ENCODE measurements at regions not wholly inside any gene's neighbourhood (a gene's known extent, or its start where the extent isn't known, plus 50 kb on each side); places are given as distances from the start of the nearest gene placed in this dataset.
A peak's percentile ranks its signal among the peaks of the same experiment; 100 is the strongest.

GRCh38 chr6:80623066-80623815, 516.8 kb downstream of the BCKDHB start:
- H3K27me3 ChIP-seq (ENCODE audit: control insufficient read depth in 3 of 3, insufficient read depth in 3 of 3, low read length in 2 of 3) = no peaks in the 10 kb centered on the region
- DNase-seq = no peak
- no peak for ATAC-seq (ENCODE audit: insufficient read depth, low FRiP score)
- no peak overlapping the region for H3K9ac ChIP-seq (ENCODE audit: insufficient read depth in 1 of 2, low read length in 2 of 2)
- H3K4me1 ChIP-seq (ENCODE audit: control insufficient read depth in 5 of 5, insufficient read depth in 5 of 5, low read length in 5 of 5) = peaks cover 0 to 4% (median 3%) of the 10 kb centered on the region in 5 donors
- no peak overlapping the region for H3K27ac ChIP-seq (ENCODE audit: low read depth in 1 of 2, low read length in 1 of 2)
- no peaks in the 10 kb centered on the region for H3K36me3 ChIP-seq (ENCODE audit: control insufficient read depth in 4 of 4, insufficient read depth in 4 of 4, low read length in 4 of 4)
- no peak for TF ChIP-seq CTCF (IDR thresholded peaks at IDR 0.05; ENCODE audit: control extremely low read depth, extremely low read depth)
- H3K4me3 ChIP-seq = no peak overlapping the region
- peaks cover 0 to 2% (median 0%) of the 10 kb centered on the region in 4 donors for H3K9me3 ChIP-seq (ENCODE audit: control insufficient read depth in 4 of 4, insufficient read depth in 3 of 4, low read length in 3 of 4)

GRCh38 chr6:80622641-80623040, 516.2 kb downstream of the BCKDHB start:
- Histone ChIP-seq H3K9me3 (ENCODE audit: control insufficient read depth in 4 of 4, insufficient read depth in 3 of 4, low read length in 3 of 4) (peaks cover 0 to 2% (median 0%) of the 10 kb centered on the region in 4 donors), H3K36me3 (ENCODE audit: control insufficient read depth in 4 of 4, insufficient read depth in 4 of 4, low read length in 4 of 4) (no peaks in the 10 kb centered on the region), H3K9ac (ENCODE audit: insufficient read depth in 1 of 2, low read length in 2 of 2) (no peak overlapping the region), H3K4me1 (ENCODE audit: control insufficient read depth in 5 of 5, insufficient read depth in 5 of 5, low read length in 5 of 5) (peaks cover 0 to 4% (median 3%) of the 10 kb centered on the region in 5 donors), H3K4me3 (no peak overlapping the region), H3K27me3 (ENCODE audit: control insufficient read depth in 3 of 3, insufficient read depth in 3 of 3, low read length in 2 of 3) (no peaks in the 10 kb centered on the region), H3K27ac (ENCODE audit: low read depth in 1 of 2, low read length in 1 of 2) (no peak overlapping the region)
- DNase-seq = no peak
- TF ChIP-seq CTCF (IDR thresholded peaks at IDR 0.05; ENCODE audit: control extremely low read depth, extremely low read depth) = no peak
- ATAC-seq (ENCODE audit: insufficient read depth, low FRiP score) = no peak
- 61 to 67% methylated on average over 1 of the region's 1 CpG for WGBS, 2 donors

DNA sequence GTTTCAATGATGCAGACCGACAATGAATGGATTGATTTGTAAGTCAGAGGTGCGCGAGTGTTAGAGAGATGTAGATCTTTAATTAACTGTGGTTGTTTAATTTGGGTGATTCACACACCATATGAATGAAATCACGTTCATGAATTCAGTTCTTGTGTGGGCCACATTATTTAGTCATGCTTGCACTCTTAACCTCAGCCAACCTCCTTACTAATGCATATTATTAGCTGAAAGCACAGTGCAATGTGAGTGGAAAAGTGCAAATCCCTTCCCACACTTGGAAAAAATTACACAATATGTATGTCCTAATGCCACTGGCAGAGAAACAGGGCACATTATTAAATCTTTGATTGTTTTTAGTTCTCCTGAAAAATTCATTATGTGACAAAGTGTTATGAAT, 512.5 kb downstream of the BCKDHB start:
- no peak for TF ChIP-seq CTCF (IDR thresholded peaks at IDR 0.05; ENCODE audit: control extremely low read depth, extremely low read depth)
- Histone ChIP-seq H3K4me1 (ENCODE audit: control insufficient read depth in 5 of 5, insufficient read depth in 5 of 5, low read length in 5 of 5) (peaks cover 0 to 4% (median 3%) of the 10 kb centered on the region in 5 donors), H3K9ac (ENCODE audit: insufficient read depth in 1 of 2, low read length in 2 of 2) (no peak overlapping the region), H3K27ac (ENCODE audit: low read depth in 1 of 2, low read length in 1 of 2) (no peak overlapping the region), H3K9me3 (ENCODE audit: control insufficient read depth in 4 of 4, insufficient read depth in 3 of 4, low read length in 3 of 4) (no peaks in the 10 kb centered on the region), H3K4me3 (no peak overlapping the region), H3K36me3 (ENCODE audit: control insufficient read depth in 4 of 4, insufficient read depth in 4 of 4, low read length in 4 of 4) (no peaks in the 10 kb centered on the region), H3K27me3 (ENCODE audit: control insufficient read depth in 3 of 3, insufficient read depth in 3 of 3, low read length in 2 of 3) (no peaks in the 10 kb centered on the region)
- 77 to 84% methylated on average over 4 of the region's 4 CpGs for WGBS, 2 donors
- ATAC-seq (ENCODE audit: insufficient read depth, low FRiP score) = no peak
- peak in 2 of 3 donors; percentile 38 to 63 for DNase-seq

DNA sequence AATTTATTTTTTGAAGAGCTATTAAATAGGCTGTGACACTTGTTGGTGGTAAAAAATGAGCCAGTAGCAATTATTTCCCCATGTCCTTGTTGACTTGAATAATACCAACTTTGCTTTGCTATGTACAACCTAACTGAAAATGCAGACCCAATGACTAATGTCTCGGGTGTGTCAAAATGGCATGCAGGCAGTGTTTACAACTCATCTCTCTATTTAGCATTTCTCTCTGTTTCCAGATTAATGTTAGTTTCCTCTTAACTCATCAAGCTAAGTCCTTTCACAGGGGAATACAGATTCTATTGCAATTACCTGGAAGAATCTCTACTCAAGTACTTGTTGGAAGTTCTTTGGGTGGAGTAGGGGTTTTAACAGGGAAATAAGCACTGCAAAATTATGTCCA, 504.4 kb downstream of the BCKDHB start:
- Histone ChIP-seq H3K27me3 (ENCODE audit: control insufficient read depth in 3 of 3, insufficient read depth in 3 of 3, low read length in 2 of 3) (no peaks in the 10 kb centered on the region), H3K9me3 (ENCODE audit: control insufficient read depth in 4 of 4, insufficient read depth in 3 of 4, low read length in 3 of 4) (no peaks in the 10 kb centered on the region), H3K27ac (ENCODE audit: low read depth in 1 of 2, low read length in 1 of 2) (no peak overlapping the region), H3K9ac (ENCODE audit: insufficient read depth in 1 of 2, low read length in 2 of 2) (no peak overlapping the region), H3K36me3 (ENCODE audit: control insufficient read depth in 4 of 4, insufficient read depth in 4 of 4, low read length in 4 of 4) (no peaks in the 10 kb centered on the region), H3K4me3 (no peak overlapping the region), H3K4me1 (ENCODE audit: control insufficient read depth in 5 of 5, insufficient read depth in 5 of 5, low read length in 5 of 5) (peaks cover 0 to 12% (median 0%) of the 10 kb centered on the region in 5 donors)
- no peak for ATAC-seq (ENCODE audit: insufficient read depth, low FRiP score)
- DNase-seq = no peak
- WGBS, 2 donors = 82 to 91% methylated on average over 1 of the region's 1 CpG
- no peak for TF ChIP-seq CTCF (IDR thresholded peaks at IDR 0.05; ENCODE audit: control extremely low read depth, extremely low read depth)

All from lung (tissue), 11 donors.